Muscle layer of duodenum (tissue), 2 donors: ENCODE measurements at regions not wholly inside any gene's neighbourhood (a gene's known extent, or its start where the extent isn't known, plus 50 kb on each side); places are given as distances from the start of the nearest gene placed in this dataset.
"Not testable (repeated sequence)": the region's sequence is repeated elsewhere in the genome, so short reads cannot be mapped to it uniquely, and the experiment has no call there.

Experiments used
- H3K27ac ChIP-seq: one replicate; pipeline ENCODE4 v1.7.0; 2013; ENCODE audit warnings: mild to moderate bottlenecking, low read length
- H3K27me3 ChIP-seq: one replicate; pipeline ENCODE4 v1.7.0; 2013; ENCODE audit warnings: low read depth, mild to moderate bottlenecking, control low read depth, low read length
- H3K36me3 ChIP-seq, 2 donors: one replicate each; pipeline ENCODE4 v1.7.0; 2013; ENCODE audit warnings: low read length in 2 of 2, control low read depth in 1 of 2, mild to moderate bottlenecking in 1 of 2; ENCODE audit not compliant: insufficient read depth in 2 of 2, control insufficient read depth in 1 of 2
- H3K4me1 ChIP-seq, 2 donors: one replicate each; pipeline ENCODE4 v1.7.0; 2013; ENCODE audit warnings: low read length in 2 of 2, mild to moderate bottlenecking in 2 of 2, control low read depth in 1 of 2, moderate library complexity in 1 of 2; ENCODE audit not compliant: insufficient read depth in 2 of 2, control insufficient read depth in 1 of 2
- H3K4me3 ChIP-seq, 2 donors: one replicate each; pipeline ENCODE4 v1.7.0; 2013; ENCODE audit warnings: low read length in 2 of 2, low read depth in 1 of 2, mild to moderate bottlenecking in 1 of 2
- H3K9me3 ChIP-seq, 2 donors: one replicate each; pipeline ENCODE4 v1.7.0; 2013; ENCODE audit warnings: low read length in 2 of 2, control low read depth in 1 of 2, mild to moderate bottlenecking in 1 of 2; ENCODE audit not compliant: control insufficient read depth in 1 of 2
- donor health status: healthy.

DNA sequence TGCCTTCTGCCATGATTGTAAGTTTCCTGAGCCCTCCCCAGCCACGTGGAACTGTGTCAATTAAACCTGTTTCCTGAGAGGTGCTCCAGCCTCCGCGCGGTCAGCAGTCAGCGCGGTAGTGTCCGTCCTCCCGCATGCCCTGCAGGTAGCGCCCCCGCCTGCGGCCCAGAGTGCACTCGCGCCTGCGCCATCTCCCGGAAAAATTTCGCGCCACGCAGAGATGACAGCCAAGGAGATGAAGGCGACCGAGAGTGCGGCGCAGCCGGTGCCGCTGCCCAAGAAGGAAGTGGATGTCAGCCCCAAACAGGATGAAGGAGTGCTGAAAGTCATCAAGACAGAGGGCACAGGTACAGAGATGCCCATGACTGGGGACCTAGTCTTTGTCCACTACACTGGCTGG is 201.1 kb downstream of the SPATA31A6 start:
- H3K36me3 ChIP-seq, H3K9me3 ChIP-seq, H3K4me1 ChIP-seq, H3K4me3 ChIP-seq, H3K27me3 ChIP-seq, H3K27ac ChIP-seq: not testable (repeated sequence)

DNA sequence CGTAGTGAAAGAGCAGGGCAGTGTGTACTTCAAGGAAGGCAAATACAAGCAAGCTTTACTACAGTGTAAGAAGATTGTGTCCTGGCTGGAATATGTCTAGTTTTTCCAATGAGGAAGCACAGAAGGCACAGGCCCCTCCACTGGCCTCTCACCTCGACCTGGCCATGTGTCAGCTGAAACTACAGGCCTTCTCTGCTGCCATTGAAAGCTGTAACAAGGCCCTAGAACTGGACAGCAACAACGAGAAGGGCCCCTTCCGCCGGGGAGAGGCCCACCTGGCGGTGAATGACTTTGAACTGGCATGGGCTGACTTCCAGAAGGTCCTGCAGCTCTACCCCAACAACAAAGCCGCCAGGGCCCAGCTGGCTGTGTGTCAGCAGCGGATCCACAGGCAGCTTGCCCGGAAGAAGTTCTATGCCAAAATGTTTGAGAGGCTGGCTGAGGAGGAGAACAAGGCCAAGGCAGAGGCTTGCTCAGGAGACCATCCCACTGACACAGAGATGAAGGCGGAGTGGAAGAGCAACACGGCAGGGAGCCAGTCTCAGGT is 202.2 kb downstream of the SPATA31A6 start:
- H3K27me3 ChIP-seq, H3K4me1 ChIP-seq, H3K27ac ChIP-seq, H3K4me3 ChIP-seq, H3K9me3 ChIP-seq, H3K36me3 ChIP-seq: not testable (repeated sequence)

DNA sequence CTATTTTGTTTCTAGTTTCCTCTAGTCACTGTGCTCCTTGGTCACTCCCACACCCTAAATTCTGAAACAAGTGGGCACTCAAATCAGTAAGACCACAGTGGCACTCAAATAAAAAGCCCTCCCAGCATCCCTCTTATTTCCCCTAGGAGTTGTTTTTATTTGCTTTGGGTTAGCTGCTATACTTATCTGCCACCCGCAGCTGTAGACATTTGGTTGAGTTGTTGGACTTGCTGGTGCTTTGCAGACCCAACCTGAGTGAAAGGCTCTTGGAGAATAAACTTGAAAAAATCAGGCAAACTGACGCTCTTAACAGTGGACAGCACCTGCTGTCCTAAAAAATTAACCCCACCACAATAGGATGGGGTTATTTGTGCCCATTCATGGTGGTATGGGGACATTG is 203.0 kb downstream of the SPATA31A6 start:
- Histone ChIP-seq H3K36me3 (no peaks in the 10 kb centered on the region), H3K4me3 (no peak overlapping the region), H3K27ac (no peak overlapping the region), H3K9me3 (no peaks in the 10 kb centered on the region), H3K4me1 (no peaks in the 10 kb centered on the region), H3K27me3 (no peaks in the 10 kb centered on the region)

DNA sequence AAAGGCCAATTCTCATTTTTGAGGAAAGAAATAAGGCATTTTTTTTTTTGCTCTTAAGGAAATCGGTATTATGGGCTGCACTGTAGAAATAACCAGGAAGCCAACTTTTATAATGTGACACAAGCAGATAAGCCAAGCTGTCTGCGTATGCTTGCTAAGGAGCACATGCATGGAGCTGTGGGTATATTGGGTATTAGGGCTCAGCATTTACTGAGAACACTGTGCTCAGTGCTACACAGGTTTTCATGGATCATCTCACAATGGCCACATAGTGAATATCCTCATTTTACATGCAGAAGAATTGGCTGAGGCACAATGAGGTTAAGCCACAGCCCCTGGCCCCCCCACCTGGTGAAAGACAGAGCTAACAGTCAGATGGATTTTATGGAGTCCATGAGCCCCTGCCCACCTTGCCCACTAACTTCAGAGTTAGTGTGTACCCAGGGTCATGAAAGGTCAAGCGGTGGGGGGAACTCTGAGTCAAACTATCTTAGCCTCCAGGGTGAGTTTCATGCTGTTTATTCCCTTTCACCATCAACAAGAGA is 204.8 kb downstream of the SPATA31A6 start:
- H3K4me1 ChIP-seq = no peaks in the 10 kb centered on the region
- no peaks in the 10 kb centered on the region for H3K27me3 ChIP-seq
- no peak overlapping the region for H3K27ac ChIP-seq
- H3K36me3 ChIP-seq = no peaks in the 10 kb centered on the region
- no peak overlapping the region for H3K4me3 ChIP-seq
- no peaks in the 10 kb centered on the region for H3K9me3 ChIP-seq

DNA sequence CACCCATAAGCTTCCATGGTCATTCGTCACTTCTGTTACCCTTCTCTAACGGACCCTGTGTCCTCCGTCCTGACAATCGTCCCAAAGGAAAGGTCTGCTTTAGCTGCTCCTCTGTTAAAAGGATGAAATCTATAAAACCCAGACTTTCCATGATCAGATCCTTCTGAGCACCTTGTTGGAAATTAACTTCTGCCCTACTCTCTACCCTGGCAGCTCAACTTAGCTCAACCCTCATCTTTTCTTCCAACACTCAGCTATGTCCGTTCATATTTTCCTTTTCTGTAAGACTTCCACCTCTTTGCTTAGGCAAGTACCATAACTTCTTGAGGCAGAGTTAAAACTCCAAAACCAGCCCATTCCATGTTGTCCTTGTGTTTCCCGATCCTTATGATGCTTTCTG is 205.4 kb downstream of the SPATA31A6 start:
- no peaks in the 10 kb centered on the region for H3K27me3 ChIP-seq
- no peaks in the 10 kb centered on the region for H3K9me3 ChIP-seq
- H3K4me1 ChIP-seq = no peaks in the 10 kb centered on the region
- H3K36me3 ChIP-seq = no peaks in the 10 kb centered on the region
- no peak overlapping the region for H3K4me3 ChIP-seq
- no peak overlapping the region for H3K27ac ChIP-seq

DNA sequence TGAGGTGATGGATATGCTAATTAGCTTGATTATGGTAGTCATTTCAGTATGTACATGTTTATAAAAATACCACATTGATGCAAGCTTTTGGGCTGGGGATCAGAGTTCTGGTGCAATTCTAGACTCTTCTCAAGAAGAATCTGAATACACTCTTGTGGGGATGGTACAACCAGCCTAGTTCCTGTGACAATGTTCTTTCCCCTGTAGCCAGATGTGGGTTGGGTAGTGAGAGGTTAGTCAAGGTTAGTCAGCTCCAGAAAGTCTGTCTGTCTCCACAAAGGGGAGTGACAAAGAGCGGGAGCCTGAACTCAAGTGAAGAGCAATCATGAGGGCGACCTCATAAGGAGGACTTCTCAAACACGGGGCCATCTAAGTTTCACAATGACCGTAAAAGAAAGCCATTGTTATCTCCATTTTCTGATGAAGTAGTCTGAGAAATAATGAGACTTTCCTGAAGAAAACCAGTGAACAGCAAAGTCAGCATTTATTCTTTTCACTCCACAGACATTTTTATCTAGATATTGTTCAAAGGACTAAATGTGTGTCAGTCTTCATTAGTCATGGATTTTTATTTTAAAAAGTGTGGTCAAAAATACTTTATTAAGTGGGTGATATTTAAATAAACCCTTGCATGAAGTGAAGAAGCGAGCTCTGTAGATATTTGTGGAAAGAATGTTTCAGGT is 209.5 kb downstream of the SPATA31A6 start:
- H3K36me3 ChIP-seq, H3K9me3 ChIP-seq, H3K4me3 ChIP-seq, H3K4me1 ChIP-seq, H3K27me3 ChIP-seq, H3K27ac ChIP-seq: not testable (repeated sequence)

DNA sequence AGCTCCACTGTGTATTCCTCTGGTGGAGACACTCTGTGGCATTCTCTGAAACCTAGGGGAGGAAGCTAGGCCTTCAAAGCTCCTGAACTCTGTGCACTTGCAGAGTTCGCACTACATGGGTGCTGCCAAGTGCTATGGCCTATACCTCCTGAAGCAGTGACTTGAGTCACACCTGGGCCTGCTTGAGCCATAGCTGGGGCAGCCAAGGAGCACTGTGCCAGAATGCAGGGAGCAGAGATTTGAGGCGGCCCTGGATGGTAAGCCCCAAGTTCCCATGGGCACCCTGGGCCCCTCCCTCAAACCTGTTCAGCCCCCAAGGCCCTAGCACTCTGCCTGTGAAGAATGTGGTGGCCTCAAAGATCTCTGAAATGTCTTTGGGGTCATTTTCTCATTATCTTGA is 212.9 kb downstream of the SPATA31A6 start:
- H3K4me1 ChIP-seq = peaks cover 0 to 4% of the 10 kb centered on the region in 2 donors
- no peak overlapping the region for H3K27ac ChIP-seq
- no peaks in the 10 kb centered on the region for H3K36me3 ChIP-seq
- H3K9me3 ChIP-seq = no peaks in the 10 kb centered on the region
- no peak overlapping the region for H3K4me3 ChIP-seq
- H3K27me3 ChIP-seq = no peaks in the 10 kb centered on the region

DNA sequence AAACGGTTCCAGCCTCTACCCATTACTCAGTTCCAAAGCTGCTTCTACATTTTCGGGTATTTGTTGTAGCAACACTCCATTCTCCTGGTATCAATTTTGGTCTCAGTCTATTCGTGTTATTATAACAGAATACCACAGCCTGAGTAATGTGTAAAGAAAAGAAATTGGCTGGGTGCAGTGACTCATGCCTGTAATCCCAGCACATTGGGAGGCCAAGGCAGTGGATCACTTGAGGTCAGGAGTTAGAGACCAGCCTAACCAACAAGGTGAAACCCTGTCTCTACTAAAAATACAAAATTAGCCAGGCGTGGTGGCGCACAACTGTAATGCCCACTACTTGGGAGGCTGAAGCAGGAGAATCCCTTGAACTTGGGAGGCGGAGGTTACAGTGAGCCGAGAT is 213.9 kb downstream of the SPATA31A6 start:
- not testable (repeated sequence) for H3K36me3 ChIP-seq, H3K27me3 ChIP-seq, H3K9me3 ChIP-seq, H3K27ac ChIP-seq, H3K4me3 ChIP-seq, H3K4me1 ChIP-seq

DNA sequence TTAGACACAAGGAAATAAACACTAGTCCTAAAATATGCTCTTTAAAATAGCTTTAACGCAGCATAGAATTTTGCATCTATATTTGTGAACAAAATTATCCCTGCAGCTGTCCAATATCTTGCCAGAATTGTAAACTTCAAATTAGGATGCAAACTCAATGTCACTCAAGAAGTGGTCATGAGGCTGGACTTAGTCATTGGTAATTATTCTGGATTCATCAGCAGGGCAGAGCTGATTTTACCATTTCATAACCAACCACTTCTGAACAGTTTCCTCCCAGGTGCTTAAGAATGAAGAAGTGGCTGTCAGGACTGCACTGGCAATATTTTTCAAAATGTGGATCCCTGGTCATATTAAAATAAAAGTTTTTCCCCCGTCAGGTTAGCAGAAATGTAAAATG is 219.5 kb downstream of the SPATA31A6 start:
- H3K9me3 ChIP-seq = not testable (repeated sequence)

DNA sequence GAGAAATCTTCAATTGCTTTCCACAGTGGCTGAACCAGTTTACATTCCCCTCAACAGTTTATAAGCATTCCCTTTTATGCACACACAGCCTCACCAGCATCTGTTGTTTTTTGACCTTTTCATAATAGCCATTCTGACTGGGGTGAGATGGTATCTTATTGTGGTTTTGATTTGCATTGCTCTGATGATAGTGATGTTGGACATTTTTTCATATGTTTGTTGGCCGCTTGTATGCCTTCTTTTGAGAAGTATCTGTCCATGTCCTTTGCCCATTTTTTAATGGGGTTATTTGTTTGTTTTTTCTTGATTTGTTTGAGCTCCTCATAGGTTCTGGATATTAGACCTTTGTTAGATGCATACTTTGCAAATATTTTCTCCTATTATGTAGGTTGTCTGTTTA is 226.1 kb downstream of the SPATA31A6 start:
- not testable (repeated sequence) for H3K4me1 ChIP-seq, H3K27ac ChIP-seq, H3K36me3 ChIP-seq, H3K27me3 ChIP-seq, H3K9me3 ChIP-seq, H3K4me3 ChIP-seq

More for the DNA sequence above, 219.5 kb downstream of the SPATA31A6 start:
- H3K27me3 ChIP-seq, H3K4me3 ChIP-seq, H3K4me1 ChIP-seq, H3K36me3 ChIP-seq, H3K27ac ChIP-seq: not testable (repeated sequence)

DNA sequence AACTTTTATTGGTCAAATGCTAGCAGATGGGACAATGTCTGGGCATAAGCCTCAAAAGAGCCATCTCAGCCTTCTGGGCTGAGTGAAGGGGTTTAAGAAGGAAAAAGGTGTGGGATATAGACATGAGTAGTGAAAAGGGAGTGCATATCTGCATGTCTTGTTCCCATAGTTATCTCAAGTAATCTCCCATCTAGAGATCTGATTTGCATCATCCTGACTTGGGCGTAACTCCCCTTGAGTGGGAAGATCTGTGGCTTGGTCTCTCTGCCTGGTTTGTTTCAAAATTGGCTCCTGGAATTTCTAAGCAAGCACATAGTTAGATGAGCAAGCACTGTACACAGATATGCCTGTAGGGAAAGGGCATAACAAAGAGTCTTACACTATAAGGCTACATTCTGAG is 228.9 kb downstream of the SPATA31A6 start:
- H3K27ac ChIP-seq = not testable (repeated sequence)

DNA sequence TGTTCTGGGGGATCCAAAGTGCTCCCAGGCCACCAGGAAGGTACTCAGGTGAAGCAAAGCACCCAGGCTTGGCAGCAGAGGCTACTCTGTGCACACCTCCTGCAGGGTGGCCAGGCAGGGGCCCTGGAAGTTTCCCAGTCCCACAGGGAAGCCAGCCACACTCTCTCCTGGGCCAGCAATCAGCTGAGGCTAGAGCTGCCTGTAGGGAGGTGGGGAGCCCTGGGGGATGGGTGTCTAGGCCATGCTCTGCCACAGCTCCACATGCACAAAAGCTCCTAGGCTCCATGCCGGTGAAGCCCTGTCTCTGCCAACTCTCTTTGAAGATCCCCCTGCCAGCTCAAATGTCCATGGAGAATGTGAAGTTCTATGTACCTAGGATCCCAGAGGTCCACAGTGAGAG is 231.4 kb downstream of the SPATA31A6 start:
- not testable (repeated sequence) for H3K36me3 ChIP-seq, H3K4me1 ChIP-seq, H3K4me3 ChIP-seq, H3K27ac ChIP-seq, H3K27me3 ChIP-seq, H3K9me3 ChIP-seq

More for the DNA sequence above, 228.9 kb downstream of the SPATA31A6 start:
- not testable (repeated sequence) for H3K9me3 ChIP-seq, H3K27me3 ChIP-seq, H3K4me3 ChIP-seq, H3K4me1 ChIP-seq, H3K36me3 ChIP-seq
